ENCODE measurements at regions not wholly inside any gene's neighbourhood (a gene's known extent, or its start where the extent isn't known, plus 50 kb on each side); places are given as distances from the start of the nearest gene placed in this dataset.

DNA sequence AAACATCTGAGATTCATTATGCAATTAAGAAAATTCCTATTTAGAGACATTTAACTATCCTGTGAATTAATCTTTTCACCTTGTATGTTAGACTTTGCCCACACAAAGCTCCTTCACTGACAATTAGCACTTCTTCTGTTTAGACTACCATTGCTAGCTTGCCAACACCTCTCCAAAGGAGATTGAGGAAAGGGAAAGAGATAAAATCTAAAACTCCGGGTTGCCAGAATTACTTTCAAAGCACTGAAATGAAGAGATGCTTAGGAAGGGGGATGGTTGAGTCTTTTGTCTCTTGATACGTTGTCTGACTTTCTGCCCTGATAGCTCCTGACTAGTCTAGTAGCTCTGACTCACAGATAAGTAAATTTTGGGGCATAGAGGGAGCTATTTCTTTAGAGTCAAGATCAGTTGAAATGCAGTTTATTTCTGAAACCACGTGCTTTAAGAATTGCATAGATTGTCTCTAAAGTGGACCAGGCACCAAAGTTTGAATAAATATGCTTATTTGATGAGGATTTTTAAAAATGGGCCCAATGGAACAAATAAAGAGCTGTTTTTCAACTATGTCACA, 74.1 kb upstream of the DSEL start:
- WGBS, 2 donors (ENCODE audit: low coverage in 1 of 2) = 36 to 40% methylated on average over 2 to 3 of the region's 3 CpGs
- in situ Hi-C loops (cut with MboI; ENCODE audit: low pct_ligation_motif_present in 1 of 4, low pct_unique_long_range_greater_than_20kb in 1 of 4, low sequenced_read_pairs in 3 of 4) (no loop called here), intact Hi-C loops (cut with DNase I; ENCODE audit: low total_unique reads) (no loop called here)
- TF ChIP-seq CTCF (IDR thresholded peaks at IDR 0.05) (no peak), POLR2A (IDR thresholded peaks at IDR 0.05) (no peak), EP300 (IDR thresholded peaks at IDR 0.05; ENCODE audit: low read depth) (no peak), POLR2AphosphoS5 (IDR thresholded peaks at IDR 0.05) (no peak)
- H3K9me3 ChIP-seq = no peaks in the 10 kb centered on the region
- no peaks in the 10 kb centered on the region for H3K36me3 ChIP-seq
- H3K4me1 ChIP-seq = no peaks in the 10 kb centered on the region
- no peak for DNase-seq
- H3K4me3 ChIP-seq = no peak overlapping the region
- no peak overlapping the region for H3K27ac ChIP-seq
- H3K27me3 ChIP-seq = no peaks in the 10 kb centered on the region

GRCh38 chr18:67589325-67589724, 72.8 kb upstream of the DSEL start:
- no peak for DNase-seq
- Histone ChIP-seq H3K27me3 (no peaks in the 10 kb centered on the region), H3K27ac (no peak overlapping the region), H3K4me1 (no peaks in the 10 kb centered on the region), H3K36me3 (no peaks in the 10 kb centered on the region), H3K9me3 (no peaks in the 10 kb centered on the region), H3K4me3 (no peak overlapping the region)
- in situ Hi-C loops (cut with MboI; ENCODE audit: low pct_ligation_motif_present in 1 of 4, low pct_unique_long_range_greater_than_20kb in 1 of 4, low sequenced_read_pairs in 3 of 4) = no loop called here
- intact Hi-C loops (cut with DNase I; ENCODE audit: low total_unique reads) = no loop called here
- 80 to 82% methylated on average over 3 of the region's 3 CpGs for WGBS, 2 donors (ENCODE audit: low coverage in 1 of 2)
- TF ChIP-seq CTCF (IDR thresholded peaks at IDR 0.05) (no peak), EP300 (IDR thresholded peaks at IDR 0.05; ENCODE audit: low read depth) (no peak), POLR2AphosphoS5 (IDR thresholded peaks at IDR 0.05) (no peak), POLR2A (IDR thresholded peaks at IDR 0.05) (no peak)

- intact Hi-C loops (cut with DNase I; ENCODE audit: low total_unique reads) (no loop called here), in situ Hi-C loops (cut with MboI; ENCODE audit: low pct_ligation_motif_present in 1 of 4, low pct_unique_long_range_greater_than_20kb in 1 of 4, low sequenced_read_pairs in 3 of 4) (no loop called here)
- Histone ChIP-seq H3K4me1 (no peaks in the 10 kb centered on the region), H3K27me3 (no peaks in the 10 kb centered on the region), H3K36me3 (no peaks in the 10 kb centered on the region), H3K4me3 (no peak overlapping the region), H3K9me3 (no peaks in the 10 kb centered on the region), H3K27ac (no peak overlapping the region)
- TF ChIP-seq EP300 (IDR thresholded peaks at IDR 0.05; ENCODE audit: low read depth) (no peak), POLR2AphosphoS5 (IDR thresholded peaks at IDR 0.05) (no peak), CTCF (IDR thresholded peaks at IDR 0.05) (no peak), POLR2A (IDR thresholded peaks at IDR 0.05) (no peak)
- no peak for DNase-seq
- 85 to 92% methylated on average over 2 of the region's 2 CpGs for WGBS, 2 donors (ENCODE audit: low coverage in 1 of 2)
Measured at GRCh38 chr18:67586101-67586500, 69.6 kb upstream of the DSEL start.

DNA sequence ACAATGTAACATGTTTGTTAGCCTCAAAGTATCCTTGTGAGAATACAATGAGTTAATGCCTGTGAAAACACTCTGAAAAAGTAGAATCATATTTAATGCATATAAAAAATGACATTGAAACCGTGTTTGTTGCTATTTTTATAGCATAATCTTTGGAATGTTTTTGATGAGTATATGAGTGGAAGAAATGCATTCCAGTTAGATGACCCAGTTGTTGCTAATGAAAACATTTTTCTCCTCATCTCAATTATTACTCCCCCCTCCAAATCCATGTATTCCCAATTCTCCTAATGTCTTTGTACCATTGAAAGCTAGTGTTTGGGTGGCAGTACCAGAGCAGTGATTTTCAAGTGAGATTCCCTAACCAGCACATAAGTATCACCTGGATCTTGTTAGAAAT, 67.1 kb upstream of the DSEL start:
- 23 to 25% methylated on average over 1 of the region's 1 CpG for WGBS, 2 donors (ENCODE audit: low coverage in 1 of 2)
- Histone ChIP-seq H3K36me3 (no peaks in the 10 kb centered on the region), H3K4me3 (no peak overlapping the region), H3K27me3 (no peaks in the 10 kb centered on the region), H3K9me3 (no peaks in the 10 kb centered on the region), H3K27ac (no peak overlapping the region), H3K4me1 (no peaks in the 10 kb centered on the region)
- no peak for TF ChIP-seq EP300 (IDR thresholded peaks at IDR 0.05; ENCODE audit: low read depth)
- no peak for TF ChIP-seq POLR2A (IDR thresholded peaks at IDR 0.05)
- no peak for TF ChIP-seq CTCF (IDR thresholded peaks at IDR 0.05)
- no peak for TF ChIP-seq POLR2AphosphoS5 (IDR thresholded peaks at IDR 0.05)
- in situ Hi-C loops (cut with MboI; ENCODE audit: low pct_ligation_motif_present in 1 of 4, low pct_unique_long_range_greater_than_20kb in 1 of 4, low sequenced_read_pairs in 3 of 4) (no loop called here), intact Hi-C loops (cut with DNase I; ENCODE audit: low total_unique reads) (no loop called here)
- no peak for DNase-seq
